PC-3 (cell line): ENCODE measurements at regions not wholly inside any gene's neighbourhood (a gene's known extent, or its start where the extent isn't known, plus 50 kb on each side); places are given as distances from the start of the nearest gene placed in this dataset.

Experiments
- ATAC-seq: fragments of 200-7000 bp; cut with Tn5 transposase; 2 replicates; pipeline ENCODE4 v1.9.1; 2020; ENCODE audit warnings: mild to moderate bottlenecking, moderate library complexity
- BruUV-seq: library from RNA; stranded (reverse); fragments of 400-500 nt; replicated peaks from 2 replicates; lab custom pipeline; 2021; lab: Mats Ljungman, UMichigan
- CTCF ChIA-PET: fragments of 300-600 bp; sonication (Branson Sonifier 250); formaldehyde crosslinking; loops from one replicate; lab custom pipeline; 2022; ENCODE audit warnings: antibody characterized with exemption; lab: Charles Lee
- POLR2A ChIA-PET: fragments of 300-600 bp; sonication (Branson Sonifier 250); formaldehyde crosslinking; loops from one replicate; lab custom pipeline; 2022; ENCODE audit warnings: antibody characterized with exemption; ENCODE audit not compliant: unreplicated experiment; lab: Charles Lee
- DNase-seq: peaks from one replicate; pipeline ENCODE4 v3.0.0-alpha.2; 2015
- H2AFZ ChIP-seq: fragments of 300-600 bp; sonication (generic); 2 replicates; pipeline ENCODE4 v1.6.0; 2016; ENCODE audit warnings: antibody characterized with exemption, low read length
- H3F3A ChIP-seq: fragments of 300-600 bp; sonication (generic); one replicate; pipeline ENCODE4 v1.6.0; 2017; ENCODE audit warnings: antibody characterized with exemption, low read length, control low read depth, mild to moderate bottlenecking; ENCODE audit not compliant: unreplicated experiment
- H3K27ac ChIP-seq: fragments of 300-600 bp; sonication (generic); 2 replicates; pipeline ENCODE4 v1.5.1; 2016; ENCODE audit warnings: mild to moderate bottlenecking, low read length
- H3K27me3 ChIP-seq: fragments of 300-600 bp; sonication (generic); 2 replicates; pipeline ENCODE4 v1.6.1; 2016; ENCODE audit warnings: low read length, mixed read lengths
- H3K36me3 ChIP-seq: fragments of 300-600 bp; sonication (generic); 2 replicates; pipeline ENCODE4 v1.6.1; 2016; ENCODE audit warnings: low read depth, mixed run types, low read length, mixed read lengths
- H3K4me1 ChIP-seq: fragments of 300-600 bp; sonication (generic); 2 replicates; pipeline ENCODE4 v1.5.1; 2016; ENCODE audit warnings: low read length; ENCODE audit not compliant: insufficient read depth
- H3K4me2 ChIP-seq: fragments of 300-600 bp; sonication (generic); 2 replicates; pipeline ENCODE4 v1.6.0; 2016; ENCODE audit warnings: low read length
- H3K4me3 ChIP-seq: fragments of 300-600 bp; sonication (generic); 2 replicates; pipeline ENCODE4 v1.5.1; 2016; ENCODE audit warnings: mild to moderate bottlenecking, low read length, mixed read lengths
- H3K79me2 ChIP-seq: fragments of 300-600 bp; sonication (generic); 2 replicates; pipeline ENCODE4 v1.6.1; 2017; ENCODE audit warnings: low read length, mixed read lengths
- H3K9ac ChIP-seq: fragments of 300-600 bp; sonication (generic); 2 replicates; pipeline ENCODE4 v1.6.0; 2016; ENCODE audit warnings: mild to moderate bottlenecking, low read length
- H3K9me2 ChIP-seq: fragments of 300-600 bp; sonication (generic); replicated peaks from 2 replicates; pipeline ENCODE4 v1.6.1; 2016; ENCODE audit warnings: mixed run types, low read length, mixed read lengths
- H3K9me3 ChIP-seq: fragments of 300-600 bp; sonication (generic); 2 replicates; pipeline ENCODE4 v1.6.1; 2016; ENCODE audit warnings: low read length, mixed read lengths
- H4K20me1 ChIP-seq: fragments of 300-600 bp; sonication (generic); 2 replicates; pipeline ENCODE4 v1.6.1; 2016; ENCODE audit warnings: low read length, mixed read lengths
- EZH2 ChIP-seq: fragments of 300-600 bp; sonication (generic); IDR thresholded peaks from one replicate; pipeline ENCODE4 v1.6.1; 2017; ENCODE audit warnings: antibody characterized with exemption, mild to moderate bottlenecking, low read length; ENCODE audit not compliant: unreplicated experiment
- EZH2phosphoT487 ChIP-seq: fragments of 300-600 bp; sonication (generic); IDR thresholded peaks from 2 replicates; pipeline ENCODE4 v1.6.1; 2018; ENCODE audit warnings: mild to moderate bottlenecking, antibody characterized with exemption, low read length, borderline replicate concordance
- intact Hi-C: fragments of 100-400 bp; cut with micrococcal nuclease; formaldehyde crosslinking; loops from 2 replicates; pipeline ENCODE4 v1.9.0; 2023
- TF ChIP-seq, protein P1 (sequence below): fragments of 300-600 bp; sonication (generic); conservative IDR thresholded peaks from 2 replicates; pipeline ENCODE4 v1.5.1; 2017; ENCODE audit warnings: antibody characterized with exemption, low read depth, mild to moderate bottlenecking, low read length

DNA sequence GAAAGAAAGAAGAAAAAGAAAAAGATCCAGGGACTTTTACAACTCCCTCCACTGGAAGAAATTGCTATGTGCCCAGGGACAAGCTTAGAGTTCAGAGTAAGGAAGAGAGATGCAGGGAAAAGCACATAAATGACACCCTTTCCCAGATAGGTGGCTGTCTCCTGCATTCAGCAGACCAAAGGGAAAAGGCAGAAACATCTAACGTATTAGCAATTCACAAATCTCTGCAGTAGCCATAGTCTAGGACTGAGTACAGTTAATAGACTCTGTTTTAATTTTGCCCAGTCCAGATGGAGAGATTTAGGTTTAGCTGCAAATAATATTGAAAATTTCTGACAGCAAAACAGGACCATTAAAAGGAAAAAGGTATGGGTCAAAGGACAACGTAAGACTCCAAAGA is 71.3 kb upstream of the TNFRSF21 start:
- H3K4me3 ChIP-seq = no peak overlapping the region
- no peaks in the 10 kb centered on the region for H3K79me2 ChIP-seq
- H3K4me2 ChIP-seq = no peak overlapping the region
- DNase-seq (no peak), ATAC-seq (no peak)
- TF ChIP-seq, protein P1, sequence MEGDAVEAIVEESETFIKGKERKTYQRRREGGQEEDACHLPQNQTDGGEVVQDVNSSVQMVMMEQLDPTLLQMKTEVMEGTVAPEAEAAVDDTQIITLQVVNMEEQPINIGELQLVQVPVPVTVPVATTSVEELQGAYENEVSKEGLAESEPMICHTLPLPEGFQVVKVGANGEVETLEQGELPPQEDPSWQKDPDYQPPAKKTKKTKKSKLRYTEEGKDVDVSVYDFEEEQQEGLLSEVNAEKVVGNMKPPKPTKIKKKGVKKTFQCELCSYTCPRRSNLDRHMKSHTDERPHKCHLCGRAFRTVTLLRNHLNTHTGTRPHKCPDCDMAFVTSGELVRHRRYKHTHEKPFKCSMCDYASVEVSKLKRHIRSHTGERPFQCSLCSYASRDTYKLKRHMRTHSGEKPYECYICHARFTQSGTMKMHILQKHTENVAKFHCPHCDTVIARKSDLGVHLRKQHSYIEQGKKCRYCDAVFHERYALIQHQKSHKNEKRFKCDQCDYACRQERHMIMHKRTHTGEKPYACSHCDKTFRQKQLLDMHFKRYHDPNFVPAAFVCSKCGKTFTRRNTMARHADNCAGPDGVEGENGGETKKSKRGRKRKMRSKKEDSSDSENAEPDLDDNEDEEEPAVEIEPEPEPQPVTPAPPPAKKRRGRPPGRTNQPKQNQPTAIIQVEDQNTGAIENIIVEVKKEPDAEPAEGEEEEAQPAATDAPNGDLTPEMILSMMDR = no peak
- no peak for TF ChIP-seq EZH2phosphoT487
- H3K36me3 ChIP-seq = no peaks in the 10 kb centered on the region
- H3F3A ChIP-seq = no peaks in the 10 kb centered on the region
- H3K4me1 ChIP-seq = no peaks in the 10 kb centered on the region
- H3K9me3 ChIP-seq = no peaks in the 10 kb centered on the region
- H3K27me3 ChIP-seq = no peaks in the 10 kb centered on the region
- CTCF ChIA-PET = interaction anchor here (0.6 kb wide), 2 partner anchors 17 to 59 kb away, joined by 3 to 5 read pairs; no protein-coding TSS in a partner anchor
- POLR2A ChIA-PET = no interaction called here
- H3K9me2 ChIP-seq = no peaks in the 10 kb centered on the region
- no peaks in the 10 kb centered on the region for H4K20me1 ChIP-seq
- no peak overlapping the region for H3K9ac ChIP-seq
- no peak overlapping the region for H3K27ac ChIP-seq
- no peak overlapping the region for H2AFZ ChIP-seq
- intact Hi-C loops = no loop called here
- BruUV-seq = no TSS peak

DNA sequence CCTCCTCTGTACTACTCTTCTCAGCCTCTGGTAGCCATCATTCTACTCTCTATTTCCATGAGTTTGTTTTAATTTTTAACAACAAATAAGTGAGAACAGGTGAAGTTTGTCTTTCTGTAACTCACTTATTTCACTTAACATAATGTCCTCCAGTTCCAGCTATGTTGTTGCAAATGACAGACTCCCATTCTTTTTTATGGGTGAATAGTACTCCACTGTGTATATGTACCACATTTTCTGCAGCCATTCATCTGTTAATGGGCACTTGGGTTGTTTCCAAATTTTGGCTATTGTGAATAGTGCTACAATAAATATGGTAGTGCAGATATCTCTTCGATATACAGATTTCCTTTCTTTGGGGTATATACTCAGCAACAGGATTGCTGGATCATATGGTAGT is 73.7 kb upstream of the TNFRSF21 start:
- H2AFZ ChIP-seq = no peak overlapping the region
- no peaks in the 10 kb centered on the region for H3K4me1 ChIP-seq
- intact Hi-C loops = no loop called here
- H3F3A ChIP-seq = no peaks in the 10 kb centered on the region
- H3K79me2 ChIP-seq = no peaks in the 10 kb centered on the region
- H3K36me3 ChIP-seq = no peaks in the 10 kb centered on the region
- TF ChIP-seq, protein P1 = no peak
- TF ChIP-seq EZH2phosphoT487 (no peak), EZH2 (no peak)
- H3K9ac ChIP-seq = no peak overlapping the region
- ATAC-seq (no peak), DNase-seq (no peak)
- no peaks in the 10 kb centered on the region for H3K9me2 ChIP-seq
- BruUV-seq = no TSS peak
- H3K27ac ChIP-seq = no peak overlapping the region
- no peak overlapping the region for H3K4me2 ChIP-seq
- ChIA-PET CTCF (no interaction called here), POLR2A (no interaction called here)
- H4K20me1 ChIP-seq = no peaks in the 10 kb centered on the region
- no peaks in the 10 kb centered on the region for H3K27me3 ChIP-seq
- no peak overlapping the region for H3K4me3 ChIP-seq
- peaks cover 10% of the 10 kb centered on the region for H3K9me3 ChIP-seq

DNA sequence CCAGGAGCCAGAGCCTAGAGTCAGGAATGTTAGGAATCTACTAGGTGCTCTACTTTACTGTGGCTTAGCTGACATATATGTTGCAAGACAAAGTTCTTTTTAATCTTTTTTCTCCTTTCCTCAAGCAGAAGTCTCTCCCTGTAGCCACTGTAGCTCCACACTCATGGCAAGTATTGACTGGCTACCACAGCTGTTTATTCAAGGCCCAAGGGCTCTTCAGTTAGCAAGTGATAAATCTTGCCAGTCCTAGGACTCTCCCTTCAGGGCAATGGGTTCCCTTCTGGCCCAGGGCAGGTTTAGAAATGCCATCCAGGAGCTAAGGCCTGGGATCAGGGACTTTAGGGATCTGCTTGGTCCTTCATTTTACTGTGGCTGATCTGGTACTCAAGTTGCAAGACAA is 82.0 kb upstream of the TNFRSF21 start:
- ATAC-seq (no peak), DNase-seq (no peak)
- no peaks in the 10 kb centered on the region for H4K20me1 ChIP-seq
- H2AFZ ChIP-seq = no peak overlapping the region
- H3K27ac ChIP-seq = no peak overlapping the region
- intact Hi-C loops = no loop called here
- H3K9me2 ChIP-seq = no peaks in the 10 kb centered on the region
- no peak for TF ChIP-seq EZH2phosphoT487
- no peak for TF ChIP-seq EZH2
- TF ChIP-seq, protein P1 = no peak
- no peaks in the 10 kb centered on the region for H3K4me1 ChIP-seq
- no peaks in the 10 kb centered on the region for H3K27me3 ChIP-seq
- no peaks in the 10 kb centered on the region for H3F3A ChIP-seq
- ChIA-PET CTCF (interaction anchor here (0.6 kb wide), 1 partner anchor 182 kb away, joined by 9 read pairs; no protein-coding TSS in a partner anchor), POLR2A (no interaction called here)
- H3K36me3 ChIP-seq = no peaks in the 10 kb centered on the region
- BruUV-seq = no TSS peak
- H3K4me3 ChIP-seq = no peak overlapping the region
- H3K9me3 ChIP-seq = peaks cover 5% of the 10 kb centered on the region
- H3K79me2 ChIP-seq = no peaks in the 10 kb centered on the region
- H3K9ac ChIP-seq = no peak overlapping the region
- no peak overlapping the region for H3K4me2 ChIP-seq
